ENCODE measurements at regions not wholly inside any gene's neighbourhood (a gene's known extent, or its start where the extent isn't known, plus 50 kb on each side); places are given as distances from the start of the nearest gene placed in this dataset.
A peak's percentile ranks its signal among the peaks of the same experiment; 100 is the strongest.

- Mint-ChIP-seq H3K4me1 (ENCODE audit: low read depth, unreplicated experiment) (peaks cover 20% of the 10 kb centered on the region), H3K9me3 (ENCODE audit: unreplicated experiment) (no peaks in the 10 kb centered on the region), H3K27me3 (ENCODE audit: low read depth, unreplicated experiment) (no peaks in the 10 kb centered on the region), H3K4me3 (ENCODE audit: unreplicated experiment) (no peak overlapping the region), H3K27ac (ENCODE audit: unreplicated experiment) (peak overlapping the region; percentile 63), H3K36me3 (ENCODE audit: low read depth, unreplicated experiment) (no peaks in the 10 kb centered on the region)
- H3K36me3 ChIP-seq (ENCODE audit: insufficient read depth, low read length), result no peaks in the 10 kb centered on the region
- H3K79me2 ChIP-seq (ENCODE audit: insufficient read depth, low read length), result no peaks in the 10 kb centered on the region
- H3K9me3 ChIP-seq (ENCODE audit: insufficient read depth, low read depth, low read length), result no peaks in the 10 kb centered on the region
- FAIRE-seq, result peak; percentile 32
- TF ChIP-seq EZH2 (IDR thresholded peaks at IDR 0.05; ENCODE audit: insufficient read depth, low read length), result no peak
- TF ChIP-seq, protein P1, sequence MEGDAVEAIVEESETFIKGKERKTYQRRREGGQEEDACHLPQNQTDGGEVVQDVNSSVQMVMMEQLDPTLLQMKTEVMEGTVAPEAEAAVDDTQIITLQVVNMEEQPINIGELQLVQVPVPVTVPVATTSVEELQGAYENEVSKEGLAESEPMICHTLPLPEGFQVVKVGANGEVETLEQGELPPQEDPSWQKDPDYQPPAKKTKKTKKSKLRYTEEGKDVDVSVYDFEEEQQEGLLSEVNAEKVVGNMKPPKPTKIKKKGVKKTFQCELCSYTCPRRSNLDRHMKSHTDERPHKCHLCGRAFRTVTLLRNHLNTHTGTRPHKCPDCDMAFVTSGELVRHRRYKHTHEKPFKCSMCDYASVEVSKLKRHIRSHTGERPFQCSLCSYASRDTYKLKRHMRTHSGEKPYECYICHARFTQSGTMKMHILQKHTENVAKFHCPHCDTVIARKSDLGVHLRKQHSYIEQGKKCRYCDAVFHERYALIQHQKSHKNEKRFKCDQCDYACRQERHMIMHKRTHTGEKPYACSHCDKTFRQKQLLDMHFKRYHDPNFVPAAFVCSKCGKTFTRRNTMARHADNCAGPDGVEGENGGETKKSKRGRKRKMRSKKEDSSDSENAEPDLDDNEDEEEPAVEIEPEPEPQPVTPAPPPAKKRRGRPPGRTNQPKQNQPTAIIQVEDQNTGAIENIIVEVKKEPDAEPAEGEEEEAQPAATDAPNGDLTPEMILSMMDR (IDR thresholded peaks at IDR 0.05; ENCODE audit: insufficient read depth, low read depth, low read length), result no peak
- H3K4me1 ChIP-seq (ENCODE audit: insufficient read depth, low read length), result no peaks in the 10 kb centered on the region
- H3K4me3 ChIP-seq (ENCODE audit: insufficient read depth, low read depth, low read length), result no peak overlapping the region
- H3K9ac ChIP-seq (ENCODE audit: low read length), result no peak overlapping the region
- no peak overlapping the region for H2AFZ ChIP-seq (ENCODE audit: low read depth, low read length)
- DNase-seq (ENCODE audit: low read depth), result no peak
- H4K20me1 ChIP-seq (ENCODE audit: insufficient read depth, low read length), result no peaks in the 10 kb centered on the region
- H3K4me2 ChIP-seq (ENCODE audit: low read length), result no peak overlapping the region
- no peaks in the 10 kb centered on the region for H3K27me3 ChIP-seq (ENCODE audit: insufficient read depth, low read length)
- H3K27ac ChIP-seq (ENCODE audit: low read depth, low read length), result no peak overlapping the region
These were observed 197.5 kb downstream of the HS3ST3A1 start for GRCh38 chr17:13403982-13404946.

DNA sequence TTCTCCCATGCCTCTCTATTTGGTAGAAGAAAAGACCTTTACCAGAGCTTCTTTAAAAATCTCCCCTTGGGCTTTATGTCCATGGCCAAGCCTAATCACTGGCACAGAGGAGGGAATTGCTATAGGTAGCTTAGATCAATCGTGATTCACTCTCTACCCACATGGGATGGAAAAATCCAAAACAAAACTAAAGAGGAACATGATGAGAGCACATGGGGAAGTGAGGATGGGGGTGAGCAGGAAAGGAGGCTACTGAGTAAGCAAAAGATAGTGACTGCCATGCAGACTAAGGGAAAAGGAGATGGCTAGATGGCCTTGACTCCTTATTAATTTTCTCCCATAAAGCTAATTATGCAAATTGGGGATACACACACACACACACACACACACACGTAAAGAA lies 201.2 kb downstream of the HS3ST3A1 start:
- Histone ChIP-seq H2AFZ (ENCODE audit: low read depth, low read length) (no peak overlapping the region), H3K27me3 (ENCODE audit: insufficient read depth, low read length) (no peaks in the 10 kb centered on the region), H3K9ac (ENCODE audit: low read length) (no peak overlapping the region), H3K36me3 (ENCODE audit: insufficient read depth, low read length) (no peaks in the 10 kb centered on the region), H3K4me3 (ENCODE audit: insufficient read depth, low read depth, low read length) (no peak overlapping the region), H3K27ac (ENCODE audit: low read depth, low read length) (no peak overlapping the region), H3K9me3 (ENCODE audit: insufficient read depth, low read depth, low read length) (no peaks in the 10 kb centered on the region), H3K4me2 (ENCODE audit: low read length) (no peak overlapping the region), H3K79me2 (ENCODE audit: insufficient read depth, low read length) (no peaks in the 10 kb centered on the region), H3K4me1 (ENCODE audit: insufficient read depth, low read length) (no peaks in the 10 kb centered on the region), H4K20me1 (ENCODE audit: insufficient read depth, low read length) (no peaks in the 10 kb centered on the region)
- Mint-ChIP-seq H3K36me3 (ENCODE audit: low read depth, unreplicated experiment) (no peaks in the 10 kb centered on the region), H3K27me3 (ENCODE audit: low read depth, unreplicated experiment) (no peaks in the 10 kb centered on the region), H3K27ac (ENCODE audit: unreplicated experiment) (no peak overlapping the region), H3K9me3 (ENCODE audit: unreplicated experiment) (no peaks in the 10 kb centered on the region), H3K4me3 (ENCODE audit: unreplicated experiment) (no peak overlapping the region), H3K4me1 (ENCODE audit: low read depth, unreplicated experiment) (peaks cover 26% of the 10 kb centered on the region)
- no peak for DNase-seq (ENCODE audit: low read depth)
- FAIRE-seq, result no peak
- TF ChIP-seq, protein P1 (IDR thresholded peaks at IDR 0.05; ENCODE audit: insufficient read depth, low read depth, low read length), result no peak
- no peak for TF ChIP-seq EZH2 (IDR thresholded peaks at IDR 0.05; ENCODE audit: insufficient read depth, low read length)

DNA sequence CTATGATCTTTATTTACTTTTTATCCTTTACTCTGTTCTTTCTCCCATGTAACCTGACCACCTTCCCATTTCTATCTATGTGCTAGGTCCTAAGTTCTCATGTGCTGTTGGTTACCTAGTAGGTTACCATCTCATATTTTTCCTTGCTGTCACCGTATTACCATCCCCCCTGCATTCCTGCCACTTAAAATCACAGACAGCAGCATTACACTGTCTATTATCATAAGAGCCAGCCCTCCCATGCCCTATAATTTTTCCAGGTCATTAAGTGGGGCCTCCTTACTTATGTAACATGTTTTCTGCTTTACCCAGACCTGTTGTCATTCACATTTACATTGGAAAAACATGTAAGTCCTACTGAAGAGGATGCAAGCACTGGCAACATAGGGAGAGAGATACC lies 202.9 kb downstream of the HS3ST3A1 start:
- no peaks in the 10 kb centered on the region for H3K36me3 ChIP-seq (ENCODE audit: insufficient read depth, low read length)
- TF ChIP-seq, protein P1 (IDR thresholded peaks at IDR 0.05; ENCODE audit: insufficient read depth, low read depth, low read length), result no peak
- TF ChIP-seq EZH2 (IDR thresholded peaks at IDR 0.05; ENCODE audit: insufficient read depth, low read length), result no peak
- H3K9me3 Mint-ChIP-seq (ENCODE audit: unreplicated experiment), result no peaks in the 10 kb centered on the region
- H3K79me2 ChIP-seq (ENCODE audit: insufficient read depth, low read length), result no peaks in the 10 kb centered on the region
- no peak overlapping the region for H3K4me3 ChIP-seq (ENCODE audit: insufficient read depth, low read depth, low read length)
- H3K36me3 Mint-ChIP-seq (ENCODE audit: low read depth, unreplicated experiment), result no peaks in the 10 kb centered on the region
- DNase-seq (ENCODE audit: low read depth) (no peak), FAIRE-seq (peak; percentile 13)
- no peak overlapping the region for H3K27ac Mint-ChIP-seq (ENCODE audit: unreplicated experiment)
- no peaks in the 10 kb centered on the region for H3K9me3 ChIP-seq (ENCODE audit: insufficient read depth, low read depth, low read length)
- H3K27me3 ChIP-seq (ENCODE audit: insufficient read depth, low read length), result no peaks in the 10 kb centered on the region
- H3K27me3 Mint-ChIP-seq (ENCODE audit: low read depth, unreplicated experiment), result no peaks in the 10 kb centered on the region
- peaks cover 27% of the 10 kb centered on the region for H3K4me1 Mint-ChIP-seq (ENCODE audit: low read depth, unreplicated experiment)
- peaks cover 7% of the 10 kb centered on the region for H3K4me1 ChIP-seq (ENCODE audit: insufficient read depth, low read length)
- H3K4me3 Mint-ChIP-seq (ENCODE audit: unreplicated experiment), result no peak overlapping the region
- H3K9ac ChIP-seq (ENCODE audit: low read length), result no peak overlapping the region
- no peak overlapping the region for H3K4me2 ChIP-seq (ENCODE audit: low read length)
- no peak overlapping the region for H3K27ac ChIP-seq (ENCODE audit: low read depth, low read length)
- no peaks in the 10 kb centered on the region for H4K20me1 ChIP-seq (ENCODE audit: insufficient read depth, low read length)
- no peak overlapping the region for H2AFZ ChIP-seq (ENCODE audit: low read depth, low read length)

Data from astrocyte (in vitro differentiated cells and primary cell).